ENCODE measurements at regions not wholly inside any gene's neighbourhood (a gene's known extent, or its start where the extent isn't known, plus 50 kb on each side); places are given as distances from the start of the nearest gene placed in this dataset.
"Not testable (repeated sequence)": the region's sequence is repeated elsewhere in the genome, so short reads cannot be mapped to it uniquely, and the experiment has no call there.

DNA sequence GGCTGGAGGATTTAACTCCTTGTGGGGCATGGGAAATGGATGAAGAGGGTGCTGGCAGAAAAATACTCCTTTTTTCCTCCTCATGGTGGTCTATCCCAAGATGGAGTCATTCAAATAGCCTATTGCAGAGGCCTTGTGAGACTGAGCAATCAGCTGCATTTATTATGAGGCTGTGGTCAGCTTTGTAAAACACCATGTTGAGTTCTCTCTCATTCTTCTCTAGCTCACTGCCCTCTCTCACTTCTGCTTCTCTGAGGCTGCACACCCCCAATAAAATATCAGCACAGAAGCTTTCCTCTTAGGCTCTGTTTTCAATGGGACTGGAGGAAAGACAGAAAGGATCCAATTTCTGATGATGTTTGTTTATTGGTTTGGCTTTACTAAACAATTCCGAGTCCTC, 467.1 kb downstream of the ADCYAP1 start:
- no peaks in the 10 kb centered on the region for H3K9me3 Mint-ChIP-seq
- Histone ChIP-seq H3K9ac (ENCODE audit: extremely low read depth, low read length, poor library complexity, severe bottlenecking) (no peak overlapping the region), H3K9me3 (ENCODE audit: control insufficient read depth, low read length) (no peaks in the 10 kb centered on the region), H3K36me3 (ENCODE audit: control insufficient read depth, insufficient read depth, low read length) (no peaks in the 10 kb centered on the region), H3K27me3 (ENCODE audit: control insufficient read depth, insufficient read depth, low read length, poor library complexity, severe bottlenecking) (no peaks in the 10 kb centered on the region), H3K27ac (ENCODE audit: low read depth, low read length) (no peak overlapping the region), H3K4me3 (ENCODE audit: low read length) (no peak overlapping the region), H3K4me1 (ENCODE audit: control insufficient read depth, insufficient read depth, low read length) (no peaks in the 10 kb centered on the region)
- TF ChIP-seq, protein P1, sequence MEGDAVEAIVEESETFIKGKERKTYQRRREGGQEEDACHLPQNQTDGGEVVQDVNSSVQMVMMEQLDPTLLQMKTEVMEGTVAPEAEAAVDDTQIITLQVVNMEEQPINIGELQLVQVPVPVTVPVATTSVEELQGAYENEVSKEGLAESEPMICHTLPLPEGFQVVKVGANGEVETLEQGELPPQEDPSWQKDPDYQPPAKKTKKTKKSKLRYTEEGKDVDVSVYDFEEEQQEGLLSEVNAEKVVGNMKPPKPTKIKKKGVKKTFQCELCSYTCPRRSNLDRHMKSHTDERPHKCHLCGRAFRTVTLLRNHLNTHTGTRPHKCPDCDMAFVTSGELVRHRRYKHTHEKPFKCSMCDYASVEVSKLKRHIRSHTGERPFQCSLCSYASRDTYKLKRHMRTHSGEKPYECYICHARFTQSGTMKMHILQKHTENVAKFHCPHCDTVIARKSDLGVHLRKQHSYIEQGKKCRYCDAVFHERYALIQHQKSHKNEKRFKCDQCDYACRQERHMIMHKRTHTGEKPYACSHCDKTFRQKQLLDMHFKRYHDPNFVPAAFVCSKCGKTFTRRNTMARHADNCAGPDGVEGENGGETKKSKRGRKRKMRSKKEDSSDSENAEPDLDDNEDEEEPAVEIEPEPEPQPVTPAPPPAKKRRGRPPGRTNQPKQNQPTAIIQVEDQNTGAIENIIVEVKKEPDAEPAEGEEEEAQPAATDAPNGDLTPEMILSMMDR (conservative IDR thresholded peaks at IDR 0.05), result no peak
- H3K27me3 Mint-ChIP-seq (ENCODE audit: insufficient read depth), result no peaks in the 10 kb centered on the region
- no CpG with 5 or more reads among the region's 1 CpG for WGBS, 2 experiments (ENCODE audit: insufficient coverage in 1 of 2, insufficient read length in 1 of 2)
- peaks cover 3% of the 10 kb centered on the region for H3K4me1 Mint-ChIP-seq
- no peaks in the 10 kb centered on the region for H3K36me3 Mint-ChIP-seq (ENCODE audit: low read depth)
- no peak overlapping the region for H3K27ac Mint-ChIP-seq
- no peak overlapping the region for H3K4me3 Mint-ChIP-seq
- no peak for DNase-seq

DNA sequence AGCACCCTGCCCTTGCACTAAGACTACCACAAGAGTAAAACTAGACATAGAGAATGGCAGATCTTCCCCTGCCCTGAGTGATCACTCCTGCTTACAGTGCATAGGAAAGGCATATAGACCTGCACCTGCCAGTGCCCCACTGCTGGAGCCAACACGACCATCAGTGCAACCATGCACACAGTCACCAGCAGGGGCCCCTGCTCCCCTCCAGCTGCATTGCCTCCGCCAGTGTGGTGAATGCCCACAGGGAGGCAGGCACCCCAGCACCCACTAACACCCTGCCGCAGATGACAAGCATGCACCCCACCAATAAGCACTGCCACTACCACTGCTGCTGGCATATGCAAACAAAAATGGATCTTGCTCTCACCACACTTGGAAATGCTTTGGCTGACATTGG, 478.8 kb downstream of the ADCYAP1 start:
- Mint-ChIP-seq H3K4me3 (no peak overlapping the region), H3K27ac (no peak overlapping the region), H3K9me3 (peaks cover 1% of the 10 kb centered on the region), H3K4me1 (no peaks in the 10 kb centered on the region), H3K27me3 (ENCODE audit: insufficient read depth) (peaks cover 2% of the 10 kb centered on the region), H3K36me3 (ENCODE audit: low read depth) (no peaks in the 10 kb centered on the region)
- TF ChIP-seq, protein P1 (conservative IDR thresholded peaks at IDR 0.05), result peak; percentile 64
- Histone ChIP-seq H3K27me3 (ENCODE audit: control insufficient read depth, insufficient read depth, low read length, poor library complexity, severe bottlenecking) (no peaks in the 10 kb centered on the region), H3K9ac (ENCODE audit: extremely low read depth, low read length, poor library complexity, severe bottlenecking) (no peak overlapping the region), H3K27ac (ENCODE audit: low read depth, low read length) (no peak overlapping the region), H3K36me3 (ENCODE audit: control insufficient read depth, insufficient read depth, low read length) (no peaks in the 10 kb centered on the region), H3K4me3 (ENCODE audit: low read length) (no peak overlapping the region), H3K9me3 (ENCODE audit: control insufficient read depth, low read length) (no peaks in the 10 kb centered on the region), H3K4me1 (ENCODE audit: control insufficient read depth, insufficient read depth, low read length) (no peaks in the 10 kb centered on the region)
- 82 to 83% methylated on average over 1 to 3 of the region's 3 CpGs for WGBS, 2 experiments (ENCODE audit: insufficient coverage in 1 of 2, insufficient read length in 1 of 2)
- peak; percentile 61 for DNase-seq

DNA sequence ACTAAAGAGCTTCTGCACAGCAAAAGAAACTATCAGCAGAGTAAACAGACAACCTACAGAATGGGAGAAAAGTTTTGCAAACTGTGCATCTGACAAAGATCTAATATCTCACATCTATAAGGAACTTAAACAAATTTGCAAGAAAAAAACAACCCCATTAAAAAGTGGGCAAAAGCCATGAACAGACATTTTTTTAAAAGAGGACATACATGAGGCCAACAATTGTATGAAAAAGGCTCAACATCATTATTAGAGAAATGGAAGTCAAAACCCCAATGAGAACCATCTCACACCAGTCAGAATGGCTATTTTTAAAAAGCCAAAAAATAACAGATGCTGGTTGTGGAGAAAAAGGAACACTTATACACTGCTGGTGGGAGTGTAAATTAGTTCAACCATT, 483.8 kb downstream of the ADCYAP1 start:
- H3K4me1 Mint-ChIP-seq; H3K9me3 ChIP-seq (ENCODE audit: control insufficient read depth, low read length); H3K36me3 ChIP-seq (ENCODE audit: control insufficient read depth, insufficient read depth, low read length); DNase-seq; H3K4me3 Mint-ChIP-seq; H3K9me3 Mint-ChIP-seq; H3K36me3 Mint-ChIP-seq (ENCODE audit: low read depth); H3K27me3 Mint-ChIP-seq (ENCODE audit: insufficient read depth); H3K4me1 ChIP-seq (ENCODE audit: control insufficient read depth, insufficient read depth, low read length); H3K27me3 ChIP-seq (ENCODE audit: control insufficient read depth, insufficient read depth, low read length, poor library complexity, severe bottlenecking); H3K9ac ChIP-seq (ENCODE audit: extremely low read depth, low read length, poor library complexity, severe bottlenecking); H3K27ac ChIP-seq (ENCODE audit: low read depth, low read length); H3K27ac Mint-ChIP-seq; H3K4me3 ChIP-seq (ENCODE audit: low read length): not testable (repeated sequence)

DNA sequence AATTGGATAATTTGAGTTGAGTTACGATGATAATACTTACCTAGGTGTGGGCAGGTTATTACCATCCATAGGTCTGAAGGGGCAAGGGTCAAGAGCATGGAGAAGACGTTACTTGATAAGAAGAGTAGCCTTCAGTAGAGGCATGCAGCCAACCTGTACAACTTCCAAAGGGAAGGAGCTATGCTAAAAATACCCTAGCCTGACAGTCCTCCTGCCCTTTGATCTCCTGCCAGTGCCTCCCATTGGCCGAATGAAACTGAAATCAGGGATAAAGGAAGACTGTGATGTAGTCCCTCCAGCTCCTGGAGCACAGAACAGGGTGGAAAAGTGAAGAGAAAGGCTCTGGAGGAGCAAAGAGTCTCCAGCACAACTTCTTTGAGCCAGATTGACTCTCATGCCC, 487.4 kb downstream of the ADCYAP1 start:
- Histone ChIP-seq H3K27ac (ENCODE audit: low read depth, low read length) (no peak overlapping the region), H3K27me3 (ENCODE audit: control insufficient read depth, insufficient read depth, low read length, poor library complexity, severe bottlenecking) (no peaks in the 10 kb centered on the region), H3K9ac (ENCODE audit: extremely low read depth, low read length, poor library complexity, severe bottlenecking) (no peak overlapping the region), H3K36me3 (ENCODE audit: control insufficient read depth, insufficient read depth, low read length) (no peaks in the 10 kb centered on the region), H3K4me3 (ENCODE audit: low read length) (no peak overlapping the region), H3K9me3 (ENCODE audit: control insufficient read depth, low read length) (no peaks in the 10 kb centered on the region), H3K4me1 (ENCODE audit: control insufficient read depth, insufficient read depth, low read length) (no peaks in the 10 kb centered on the region)
- no peak overlapping the region for H3K27ac Mint-ChIP-seq
- no peak overlapping the region for H3K4me3 Mint-ChIP-seq
- TF ChIP-seq, protein P1 (conservative IDR thresholded peaks at IDR 0.05), result no peak
- H3K36me3 Mint-ChIP-seq (ENCODE audit: low read depth), result no peaks in the 10 kb centered on the region
- peaks cover 2% of the 10 kb centered on the region for H3K9me3 Mint-ChIP-seq
- DNase-seq, result no peak
- H3K27me3 Mint-ChIP-seq (ENCODE audit: insufficient read depth), result peaks cover 4% of the 10 kb centered on the region
- WGBS, 2 experiments (ENCODE audit: insufficient coverage in 1 of 2, insufficient read length in 1 of 2), result 75 to 85% methylated on average over 2 to 3 of the region's 3 CpGs
- no peaks in the 10 kb centered on the region for H3K4me1 Mint-ChIP-seq
